Colonic mucosa (tissue), 4 donors: ENCODE measurements at regions not wholly inside any gene's neighbourhood (a gene's known extent, or its start where the extent isn't known, plus 50 kb on each side); places are given as distances from the start of the nearest gene placed in this dataset.

Source experiments
- DNase-seq: peaks from one replicate; pipeline ENCODE4 v3.0.0-alpha.2; 2020
- H3K27ac ChIP-seq: fragments of 200-600 bp; one replicate; pipeline ENCODE4 v1.8.0; 2021
- H3K27me3 ChIP-seq: fragments of 200-600 bp; one replicate; pipeline ENCODE4 v1.8.0; 2021
- H3K36me3 ChIP-seq: fragments of 200-600 bp; one replicate; pipeline ENCODE4 v1.8.0; 2021
- H3K4me1 ChIP-seq: fragments of 200-600 bp; one replicate; pipeline ENCODE4 v1.8.0; 2021; ENCODE audit warnings: mild to moderate bottlenecking
- H3K4me3 ChIP-seq: fragments of 200-600 bp; one replicate; pipeline ENCODE4 v1.8.0; 2021
- H3K9ac ChIP-seq, 2 donors: one replicate each; pipeline ENCODE4 v1.7.0; 2013; ENCODE audit warnings: control low read depth in 2 of 2, low read depth in 2 of 2, low read length in 2 of 2
- H3K9me3 ChIP-seq: fragments of 200-600 bp; one replicate; pipeline ENCODE4 v1.8.0; 2021
- CTCF ChIP-seq: fragments of 200-600 bp; IDR thresholded peaks from one replicate; pipeline ENCODE4 v1.8.0; 2022; ENCODE audit warnings: antibody characterized with exemption, mild to moderate bottlenecking
- intact Hi-C: fragments of 100-400 bp; cut with DNase I; formaldehyde crosslinking; loops from one replicate; pipeline ENCODE4 v1.14.1; 2022
- donor health status: healthy.
- donor health status: DM: no; HTN: no; CAD: no.
- donor health status: DM: no; HTN: no; CAD: no.

- no peak overlapping the region for H3K9ac ChIP-seq
- no peak for TF ChIP-seq CTCF
- H3K9me3 ChIP-seq = no peaks in the 10 kb centered on the region
- H3K4me3 ChIP-seq = no peak overlapping the region
- intact Hi-C loops = no loop called here
- DNase-seq = no peak
- H3K27ac ChIP-seq = no peak overlapping the region
- H3K27me3 ChIP-seq = no peaks in the 10 kb centered on the region
- H3K4me1 ChIP-seq = no peaks in the 10 kb centered on the region
- no peaks in the 10 kb centered on the region for H3K36me3 ChIP-seq
These were observed 369.9 kb upstream of the PCDH7 start for GRCh38 chr4:30350288-30350687.

- no peak overlapping the region for H3K9ac ChIP-seq
- no peak overlapping the region for H3K27ac ChIP-seq
- no peaks in the 10 kb centered on the region for H3K4me1 ChIP-seq
- intact Hi-C loops = no loop called here
- no peaks in the 10 kb centered on the region for H3K9me3 ChIP-seq
- no peaks in the 10 kb centered on the region for H3K27me3 ChIP-seq
- no peak for DNase-seq
- H3K36me3 ChIP-seq = no peaks in the 10 kb centered on the region
- no peak for TF ChIP-seq CTCF
- H3K4me3 ChIP-seq = no peak overlapping the region
These were observed 365.6 kb upstream of the PCDH7 start for GRCh38 chr4:30354605-30355004.

- TF ChIP-seq CTCF = no peak
- H3K9ac ChIP-seq = no peak overlapping the region
- H3K4me3 ChIP-seq = no peak overlapping the region
- no peaks in the 10 kb centered on the region for H3K36me3 ChIP-seq
- no peaks in the 10 kb centered on the region for H3K9me3 ChIP-seq
- H3K27me3 ChIP-seq = no peaks in the 10 kb centered on the region
- no peaks in the 10 kb centered on the region for H3K4me1 ChIP-seq
- DNase-seq = no peak
- intact Hi-C loops = no loop called here
- no peak overlapping the region for H3K27ac ChIP-seq
These were observed 357.7 kb upstream of the PCDH7 start for GRCh38 chr4:30362436-30362835.

- no peaks in the 10 kb centered on the region for H3K27me3 ChIP-seq
- DNase-seq = no peak
- H3K4me1 ChIP-seq = no peaks in the 10 kb centered on the region
- no peaks in the 10 kb centered on the region for H3K9me3 ChIP-seq
- no peaks in the 10 kb centered on the region for H3K36me3 ChIP-seq
- H3K9ac ChIP-seq = no peak overlapping the region
- H3K4me3 ChIP-seq = no peak overlapping the region
- no peak overlapping the region for H3K27ac ChIP-seq
- TF ChIP-seq CTCF = no peak
- intact Hi-C loops = no loop called here
These were observed 350.1 kb upstream of the PCDH7 start for GRCh38 chr4:30370105-30370504.

GRCh38 chr4:30380404-30380998 lies 339.7 kb upstream of the PCDH7 start:
- Histone ChIP-seq H3K36me3 (no peaks in the 10 kb centered on the region), H3K4me3 (no peak overlapping the region), H3K9ac (no peak overlapping the region), H3K9me3 (no peaks in the 10 kb centered on the region), H3K27ac (no peak overlapping the region), H3K4me1 (no peaks in the 10 kb centered on the region), H3K27me3 (no peaks in the 10 kb centered on the region)
- intact Hi-C loops = no loop called here
- peak; percentile 78 for TF ChIP-seq CTCF
- peak; percentile 19 for DNase-seq
